NCI-H2196 (cell line): ENCODE measurements at regions not wholly inside any gene's neighbourhood (a gene's known extent, or its start where the extent isn't known, plus 50 kb on each side); places are given as distances from the start of the nearest gene placed in this dataset.

Experiments
- DNase-seq: peaks from one replicate; lab custom pipeline; 2025; ENCODE audit not compliant: unreplicated experiment; lab: John Stamatoyannopoulos, UW

DNA sequence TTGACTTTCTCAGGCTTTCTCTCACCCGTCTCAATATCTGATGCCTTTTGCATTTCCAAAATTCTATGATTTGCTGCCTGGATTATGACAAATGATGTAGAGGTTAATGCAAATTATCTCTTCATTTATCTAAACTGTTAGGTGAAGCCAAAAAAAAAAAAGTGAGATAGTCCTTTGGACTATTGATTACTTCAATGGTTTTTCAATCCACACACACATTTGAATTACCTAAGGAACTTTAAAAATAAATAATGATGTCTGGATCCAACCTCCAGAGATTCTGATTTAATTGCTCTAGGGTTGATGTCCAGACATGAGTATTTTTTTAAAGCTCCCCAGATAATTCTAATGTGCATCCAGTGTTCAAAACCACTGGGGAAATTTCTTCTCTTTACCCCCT, 379.4 kb downstream of the SPATA31D1 start:
- no peak for DNase-seq

- no peak for DNase-seq
These were observed 380.8 kb downstream of the SPATA31D1 start for GRCh38 chr9:82369251-82369945.

DNA sequence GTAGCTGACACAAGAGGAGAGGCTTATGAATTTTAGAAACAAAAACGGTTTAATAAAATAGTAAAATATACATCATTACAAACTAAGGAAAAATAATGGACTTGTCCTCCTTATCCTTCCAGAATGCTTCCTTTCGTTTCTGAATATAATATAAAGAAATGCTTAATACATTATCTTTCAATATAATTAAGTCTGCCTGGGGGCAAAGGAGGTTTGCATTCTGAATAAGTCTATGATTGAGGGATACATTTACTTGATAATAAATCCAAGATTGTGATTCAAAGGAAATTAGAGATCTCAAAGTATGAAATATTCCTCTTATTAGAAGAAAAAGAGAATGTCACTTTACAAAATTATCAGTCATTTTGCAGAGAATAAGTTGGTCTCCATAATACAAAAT, 386.5 kb downstream of the SPATA31D1 start:
- DNase-seq, result no peak

GRCh38 chr9:82376677-82377232, 388.2 kb downstream of the SPATA31D1 start:
- DNase-seq, result no peak

DNA sequence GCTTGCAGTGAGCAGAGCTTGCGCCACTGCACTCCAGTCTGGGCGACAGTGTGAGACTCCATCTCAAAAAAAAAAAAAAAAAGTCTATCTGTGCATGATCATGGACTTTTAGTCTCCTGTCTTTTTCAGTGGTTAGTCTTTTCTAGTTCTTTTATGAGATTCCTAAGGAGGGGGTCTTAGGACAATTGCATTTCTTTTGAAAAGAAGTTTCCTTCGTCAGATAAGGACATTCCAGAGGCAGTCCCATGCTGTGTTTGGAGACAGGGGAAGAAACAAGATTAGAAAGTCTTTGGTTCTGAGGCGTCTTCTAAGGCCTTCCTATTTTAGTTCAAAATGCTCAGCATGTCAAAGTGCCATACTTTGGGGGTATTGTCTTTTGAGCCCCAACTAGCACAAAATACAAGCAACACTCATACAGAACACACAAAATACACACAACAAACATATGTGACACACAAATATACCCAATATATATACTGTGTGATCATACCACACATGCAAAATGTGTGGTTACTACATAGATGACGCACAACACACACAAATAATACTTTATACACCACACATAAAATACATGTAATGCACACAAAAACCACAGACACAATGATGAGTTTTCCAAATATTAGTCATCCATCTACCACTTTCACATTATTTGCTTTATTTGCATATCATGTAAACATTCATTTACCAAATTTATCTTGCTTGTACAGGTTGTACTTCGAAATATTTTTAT, 394.5 kb downstream of the SPATA31D1 start:
- DNase-seq, result no peak

GRCh38 chr9:82385633-82386032, 397.1 kb downstream of the SPATA31D1 start:
- no peak for DNase-seq

DNA sequence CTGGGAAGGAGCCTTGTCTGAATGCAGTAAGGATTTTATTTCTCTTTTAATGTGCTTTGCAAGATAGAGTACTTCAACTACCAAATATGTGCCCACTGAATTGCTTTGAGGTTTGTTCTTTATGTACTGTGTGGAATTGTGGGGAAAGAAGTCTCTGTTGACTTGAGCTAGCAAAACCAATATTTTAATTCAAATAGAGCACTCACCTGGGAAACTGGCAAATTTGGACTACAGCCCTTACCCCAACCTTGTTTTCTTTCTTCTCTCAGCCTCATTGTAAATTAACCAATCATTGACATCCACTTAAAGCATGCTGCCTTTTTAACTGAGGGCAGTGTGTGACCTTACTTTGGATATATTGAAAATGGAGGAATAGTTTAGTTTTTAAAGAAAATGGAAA, 409.0 kb downstream of the SPATA31D1 start:
- DNase-seq, result no peak

GRCh38 chr9:82404196-82404870, 415.8 kb downstream of the SPATA31D1 start:
- DNase-seq, result no peak

GRCh38 chr9:82404881-82405280, 416.3 kb downstream of the SPATA31D1 start:
- DNase-seq, result no peak

DNA sequence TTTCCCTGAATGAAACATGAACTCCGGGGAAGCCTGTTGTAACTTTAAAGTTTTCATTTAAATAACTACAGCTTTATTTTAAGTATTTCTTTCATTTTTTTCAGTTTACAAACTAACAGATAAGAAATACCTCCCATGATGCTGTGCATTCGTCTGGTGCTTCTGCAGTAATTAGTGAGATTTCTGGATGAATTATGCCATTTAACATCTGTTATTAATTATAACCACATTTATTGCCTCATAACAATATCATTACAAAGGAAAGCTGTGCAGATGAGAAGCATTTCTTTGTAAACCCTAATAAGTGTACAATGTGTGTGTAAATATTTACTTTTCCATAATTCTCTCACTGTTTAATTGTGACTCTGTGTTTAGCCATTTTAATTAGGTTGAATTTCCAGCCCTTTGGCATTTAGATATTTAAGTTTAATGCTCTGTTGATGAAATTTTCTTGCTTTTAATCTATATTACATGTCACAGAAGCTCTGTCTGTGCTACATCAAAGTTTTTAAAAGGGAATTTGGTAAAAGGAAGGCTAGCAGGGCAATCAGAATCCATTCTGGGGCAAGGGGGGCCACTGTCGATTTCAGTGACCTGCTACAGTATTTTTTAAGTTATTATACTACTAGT, 418.0 kb downstream of the SPATA31D1 start:
- DNase-seq, result no peak

DNA sequence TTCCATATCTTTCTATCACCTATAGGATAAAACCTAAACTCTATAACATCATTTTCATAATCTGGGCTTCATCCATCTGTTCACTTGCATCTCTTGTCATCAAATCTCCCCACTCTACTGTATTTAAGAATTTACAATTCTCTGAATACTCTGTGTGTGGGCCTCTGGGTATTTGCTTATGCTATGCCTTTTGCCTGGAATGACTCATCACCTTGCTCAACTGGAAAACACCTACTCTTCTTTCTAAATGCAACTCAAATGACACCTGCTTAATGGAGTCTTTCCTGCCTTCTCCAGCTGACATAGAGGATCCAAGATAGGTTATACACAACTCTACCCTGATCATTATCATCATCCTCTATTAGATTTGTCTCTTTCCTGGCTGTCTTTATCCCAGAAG, 421.7 kb downstream of the SPATA31D1 start:
- DNase-seq, result no peak

DNA sequence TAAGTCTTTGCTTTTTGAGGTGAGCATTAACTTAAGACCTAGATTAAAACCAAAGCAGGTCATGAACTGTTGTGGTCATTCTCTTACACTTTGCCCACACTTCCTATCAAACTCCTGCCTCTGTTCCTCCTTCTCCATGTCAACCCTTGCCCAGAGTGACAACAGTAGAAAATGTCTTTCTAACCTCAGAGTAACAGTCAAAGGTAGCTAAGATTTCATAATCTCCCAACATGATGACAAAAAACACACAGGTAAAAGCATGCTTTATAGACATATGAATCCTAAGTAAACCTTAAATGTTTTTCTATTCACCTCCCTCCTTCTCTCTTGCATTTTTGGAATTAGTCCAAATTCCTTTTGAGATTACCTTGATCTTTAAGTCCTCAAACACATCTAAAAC, 422.3 kb downstream of the SPATA31D1 start:
- no peak for DNase-seq

GRCh38 chr9:82412586-82413305, 424.2 kb downstream of the SPATA31D1 start:
- DNase-seq, result no peak

DNA sequence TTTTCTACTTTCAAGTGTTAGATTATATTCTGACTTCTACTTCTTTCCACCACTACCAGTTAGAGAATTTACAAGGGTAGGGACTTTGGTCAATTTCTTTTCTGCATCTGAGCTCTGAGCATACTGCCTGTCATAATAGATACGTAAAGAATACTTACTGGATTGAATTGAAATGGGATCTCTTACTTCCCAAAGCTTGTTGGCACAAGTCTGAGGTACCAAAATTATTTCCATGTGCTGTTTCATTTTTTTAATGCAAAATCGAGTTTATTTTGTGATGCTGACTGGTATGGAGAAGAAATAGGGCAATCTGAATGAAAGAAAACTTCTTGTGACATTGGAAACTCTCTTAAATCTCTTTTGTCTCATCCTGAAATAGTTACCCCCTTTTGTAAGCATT, 428.9 kb downstream of the SPATA31D1 start:
- no peak for DNase-seq

- DNase-seq, result no peak
These were observed 429.8 kb downstream of the SPATA31D1 start for GRCh38 chr9:82418334-82418733.

- DNase-seq, result no peak
These were observed 431.3 kb downstream of the SPATA31D1 start for GRCh38 chr9:82419696-82420486.

- no peak for DNase-seq
These were observed 432.9 kb downstream of the SPATA31D1 start for GRCh38 chr9:82421498-82421897.

- DNase-seq, result no peak
These were observed 435.1 kb downstream of the SPATA31D1 start for GRCh38 chr9:82423700-82424099.

- no peak for DNase-seq
These were observed 436.1 kb downstream of the SPATA31D1 start for GRCh38 chr9:82424599-82425120.

GRCh38 chr9:82431121-82431520, 442.5 kb downstream of the SPATA31D1 start:
- DNase-seq, result no peak
